PC-3 (cell line): ENCODE measurements at regions not wholly inside any gene's neighbourhood (a gene's known extent, or its start where the extent isn't known, plus 50 kb on each side); places are given as distances from the start of the nearest gene placed in this dataset.
A peak's percentile ranks its signal among the peaks of the same experiment; 100 is the strongest.
"Not testable (repeated sequence)": the region's sequence is repeated elsewhere in the genome, so short reads cannot be mapped to it uniquely, and the experiment has no call there.

Experiments used
- ATAC-seq: fragments of 200-7000 bp; cut with Tn5 transposase; 2 replicates; pipeline ENCODE4 v1.9.1; 2020; ENCODE audit warnings: mild to moderate bottlenecking, moderate library complexity
- BruUV-seq: library from RNA; stranded (reverse); fragments of 400-500 nt; replicated peaks from 2 replicates; lab custom pipeline; 2021; lab: Mats Ljungman, UMichigan
- CTCF ChIA-PET: fragments of 300-600 bp; sonication (Branson Sonifier 250); formaldehyde crosslinking; loops from one replicate; lab custom pipeline; 2022; ENCODE audit warnings: antibody characterized with exemption; lab: Charles Lee
- POLR2A ChIA-PET: fragments of 300-600 bp; sonication (Branson Sonifier 250); formaldehyde crosslinking; loops from one replicate; lab custom pipeline; 2022; ENCODE audit warnings: antibody characterized with exemption; ENCODE audit not compliant: unreplicated experiment; lab: Charles Lee
- DNase-seq: peaks from one replicate; pipeline ENCODE4 v3.0.0-alpha.2; 2015
- H2AFZ ChIP-seq: fragments of 300-600 bp; sonication (generic); 2 replicates; pipeline ENCODE4 v1.6.0; 2016; ENCODE audit warnings: antibody characterized with exemption, low read length
- H3F3A ChIP-seq: fragments of 300-600 bp; sonication (generic); one replicate; pipeline ENCODE4 v1.6.0; 2017; ENCODE audit warnings: antibody characterized with exemption, low read length, control low read depth, mild to moderate bottlenecking; ENCODE audit not compliant: unreplicated experiment
- H3K27ac ChIP-seq: fragments of 300-600 bp; sonication (generic); 2 replicates; pipeline ENCODE4 v1.5.1; 2016; ENCODE audit warnings: mild to moderate bottlenecking, low read length
- H3K27me3 ChIP-seq: fragments of 300-600 bp; sonication (generic); 2 replicates; pipeline ENCODE4 v1.6.1; 2016; ENCODE audit warnings: low read length, mixed read lengths
- H3K36me3 ChIP-seq: fragments of 300-600 bp; sonication (generic); 2 replicates; pipeline ENCODE4 v1.6.1; 2016; ENCODE audit warnings: low read depth, mixed run types, low read length, mixed read lengths
- H3K4me1 ChIP-seq: fragments of 300-600 bp; sonication (generic); 2 replicates; pipeline ENCODE4 v1.5.1; 2016; ENCODE audit warnings: low read length; ENCODE audit not compliant: insufficient read depth
- H3K4me2 ChIP-seq: fragments of 300-600 bp; sonication (generic); 2 replicates; pipeline ENCODE4 v1.6.0; 2016; ENCODE audit warnings: low read length
- H3K4me3 ChIP-seq: fragments of 300-600 bp; sonication (generic); 2 replicates; pipeline ENCODE4 v1.5.1; 2016; ENCODE audit warnings: mild to moderate bottlenecking, low read length, mixed read lengths
- H3K79me2 ChIP-seq: fragments of 300-600 bp; sonication (generic); 2 replicates; pipeline ENCODE4 v1.6.1; 2017; ENCODE audit warnings: low read length, mixed read lengths
- H3K9ac ChIP-seq: fragments of 300-600 bp; sonication (generic); 2 replicates; pipeline ENCODE4 v1.6.0; 2016; ENCODE audit warnings: mild to moderate bottlenecking, low read length
- H3K9me2 ChIP-seq: fragments of 300-600 bp; sonication (generic); replicated peaks from 2 replicates; pipeline ENCODE4 v1.6.1; 2016; ENCODE audit warnings: mixed run types, low read length, mixed read lengths
- H3K9me3 ChIP-seq: fragments of 300-600 bp; sonication (generic); 2 replicates; pipeline ENCODE4 v1.6.1; 2016; ENCODE audit warnings: low read length, mixed read lengths
- H4K20me1 ChIP-seq: fragments of 300-600 bp; sonication (generic); 2 replicates; pipeline ENCODE4 v1.6.1; 2016; ENCODE audit warnings: low read length, mixed read lengths
- intact Hi-C: fragments of 100-400 bp; cut with micrococcal nuclease; formaldehyde crosslinking; loops from 2 replicates; pipeline ENCODE4 v1.9.0; 2023
- TF ChIP-seq, protein P1 (sequence below): fragments of 300-600 bp; sonication (generic); conservative IDR thresholded peaks from 2 replicates; pipeline ENCODE4 v1.5.1; 2017; ENCODE audit warnings: antibody characterized with exemption, low read depth, mild to moderate bottlenecking, low read length

DNA sequence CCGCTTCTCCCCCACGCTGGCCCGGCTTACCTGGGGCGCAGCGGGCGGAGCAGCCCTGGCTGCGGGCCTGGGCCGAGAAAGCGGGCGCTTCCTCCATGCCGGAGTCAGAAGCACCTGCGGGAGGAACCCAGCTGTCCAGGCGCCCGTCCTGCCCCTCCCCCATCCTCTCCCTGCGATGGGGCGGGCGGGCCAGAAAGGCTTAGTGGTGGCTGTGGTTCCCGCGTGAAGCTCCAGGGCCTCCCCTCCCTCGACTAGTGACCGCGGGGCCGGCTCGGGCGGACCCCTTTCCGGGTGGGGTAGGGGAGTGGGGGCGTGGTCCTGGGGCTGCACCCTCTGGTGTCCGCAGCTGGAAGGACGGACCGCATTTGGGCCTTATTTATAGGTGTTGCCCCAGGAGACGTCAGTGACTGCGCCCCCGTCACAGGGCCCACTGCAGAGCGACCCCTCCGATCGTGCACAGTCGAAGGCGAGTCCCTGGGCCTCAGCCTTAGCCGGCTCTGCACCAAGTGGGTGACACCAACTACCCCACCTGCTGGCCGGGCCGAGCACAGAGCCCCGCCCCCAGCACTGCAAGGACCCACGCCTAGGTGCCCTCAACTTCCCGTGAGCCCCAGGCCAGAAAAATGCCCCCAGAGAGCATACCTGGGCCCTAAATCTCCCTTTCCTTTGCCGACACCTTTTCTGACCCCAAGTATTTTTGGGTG, 302.7 kb downstream of the CCDC74A start:
- H3K36me3 ChIP-seq, BruUV-seq, ATAC-seq, DNase-seq, H3K9ac ChIP-seq, intact Hi-C loops, H3K4me3 ChIP-seq, H3K27me3 ChIP-seq, H3F3A ChIP-seq, H3K9me2 ChIP-seq, POLR2A ChIA-PET, H2AFZ ChIP-seq, H3K4me2 ChIP-seq, CTCF ChIA-PET, H3K27ac ChIP-seq, H4K20me1 ChIP-seq, H3K9me3 ChIP-seq, H3K4me1 ChIP-seq, H3K79me2 ChIP-seq: not testable (repeated sequence)

DNA sequence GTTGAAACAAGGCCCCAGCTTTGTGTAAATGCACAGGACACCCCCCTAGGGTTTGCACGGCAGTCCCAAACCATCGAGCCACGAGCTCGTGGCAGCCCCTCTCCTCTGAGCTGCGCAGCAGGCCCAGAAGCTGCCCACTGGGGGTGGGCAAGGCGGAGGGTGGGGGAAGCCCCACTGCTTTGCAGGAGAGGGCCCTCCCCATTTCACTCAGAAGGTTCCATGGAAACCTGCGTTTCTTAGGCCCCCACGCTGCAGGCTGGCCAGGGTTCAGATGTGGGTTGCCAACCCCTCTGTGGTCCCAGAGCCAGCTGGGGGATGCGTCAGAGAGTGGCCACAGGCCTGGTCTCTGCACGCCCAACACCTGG, 303.2 kb downstream of the CCDC74A start:
- H3K27me3 ChIP-seq, DNase-seq, H2AFZ ChIP-seq, ATAC-seq, H3K9me2 ChIP-seq, H3K27ac ChIP-seq, H3K9ac ChIP-seq, H3K36me3 ChIP-seq, intact Hi-C loops, H3F3A ChIP-seq, H3K4me2 ChIP-seq, H3K4me1 ChIP-seq, POLR2A ChIA-PET, H4K20me1 ChIP-seq, BruUV-seq, CTCF ChIA-PET, H3K9me3 ChIP-seq, H3K79me2 ChIP-seq, H3K4me3 ChIP-seq: not testable (repeated sequence)

DNA sequence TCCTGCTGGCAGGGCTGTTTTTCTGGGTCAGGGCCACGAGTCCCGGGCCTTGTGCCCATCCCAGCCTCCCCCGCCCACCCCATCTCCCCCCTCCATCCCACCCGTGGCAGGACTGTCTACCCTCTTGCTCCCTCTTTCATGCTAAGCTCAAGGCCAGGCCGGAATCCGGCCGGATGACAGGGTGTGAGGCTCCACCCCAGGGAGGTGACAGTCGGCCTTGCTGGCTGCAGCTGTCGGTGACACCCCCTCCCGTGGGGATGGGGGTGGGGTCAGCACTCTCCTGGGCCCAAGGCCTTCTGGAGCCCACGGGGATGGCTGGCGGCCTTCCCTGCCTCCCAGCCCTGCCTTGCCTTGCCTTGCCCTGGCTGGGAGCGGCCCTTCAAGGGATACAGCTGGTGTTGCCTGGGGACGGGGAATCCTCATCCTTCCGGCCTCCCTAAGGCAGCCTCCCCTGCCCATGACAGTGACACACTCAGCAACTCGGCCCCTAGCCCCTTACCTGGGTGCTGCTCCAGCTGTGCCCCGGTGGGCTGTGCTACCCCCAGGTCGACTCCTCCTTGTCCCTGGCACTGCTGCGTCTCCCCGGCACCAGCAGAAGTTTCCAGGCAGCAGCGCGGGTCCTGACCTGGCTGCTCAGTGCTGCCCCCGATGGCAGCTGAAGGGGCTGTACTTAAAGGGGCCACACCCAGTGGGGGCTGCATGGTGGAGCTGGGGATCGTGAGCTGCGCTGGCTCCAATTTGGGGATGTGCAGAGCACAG, 303.9 kb downstream of the CCDC74A start:
- POLR2A ChIA-PET, H3K4me3 ChIP-seq, H3K79me2 ChIP-seq, H2AFZ ChIP-seq, DNase-seq, CTCF ChIA-PET, H3K9me2 ChIP-seq, H3K27ac ChIP-seq, H3K27me3 ChIP-seq, intact Hi-C loops, H4K20me1 ChIP-seq, H3K4me1 ChIP-seq, H3K4me2 ChIP-seq, H3K9ac ChIP-seq, BruUV-seq, H3K36me3 ChIP-seq, H3K9me3 ChIP-seq, H3F3A ChIP-seq: not testable (repeated sequence)
- ATAC-seq, result peak; percentile 42; the same call in 1 of the 2 replicates
- TF ChIP-seq, protein P1, sequence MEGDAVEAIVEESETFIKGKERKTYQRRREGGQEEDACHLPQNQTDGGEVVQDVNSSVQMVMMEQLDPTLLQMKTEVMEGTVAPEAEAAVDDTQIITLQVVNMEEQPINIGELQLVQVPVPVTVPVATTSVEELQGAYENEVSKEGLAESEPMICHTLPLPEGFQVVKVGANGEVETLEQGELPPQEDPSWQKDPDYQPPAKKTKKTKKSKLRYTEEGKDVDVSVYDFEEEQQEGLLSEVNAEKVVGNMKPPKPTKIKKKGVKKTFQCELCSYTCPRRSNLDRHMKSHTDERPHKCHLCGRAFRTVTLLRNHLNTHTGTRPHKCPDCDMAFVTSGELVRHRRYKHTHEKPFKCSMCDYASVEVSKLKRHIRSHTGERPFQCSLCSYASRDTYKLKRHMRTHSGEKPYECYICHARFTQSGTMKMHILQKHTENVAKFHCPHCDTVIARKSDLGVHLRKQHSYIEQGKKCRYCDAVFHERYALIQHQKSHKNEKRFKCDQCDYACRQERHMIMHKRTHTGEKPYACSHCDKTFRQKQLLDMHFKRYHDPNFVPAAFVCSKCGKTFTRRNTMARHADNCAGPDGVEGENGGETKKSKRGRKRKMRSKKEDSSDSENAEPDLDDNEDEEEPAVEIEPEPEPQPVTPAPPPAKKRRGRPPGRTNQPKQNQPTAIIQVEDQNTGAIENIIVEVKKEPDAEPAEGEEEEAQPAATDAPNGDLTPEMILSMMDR, result 0 out of 2 replicates have a peak, but pooled peaks have one; percentile 18

DNA sequence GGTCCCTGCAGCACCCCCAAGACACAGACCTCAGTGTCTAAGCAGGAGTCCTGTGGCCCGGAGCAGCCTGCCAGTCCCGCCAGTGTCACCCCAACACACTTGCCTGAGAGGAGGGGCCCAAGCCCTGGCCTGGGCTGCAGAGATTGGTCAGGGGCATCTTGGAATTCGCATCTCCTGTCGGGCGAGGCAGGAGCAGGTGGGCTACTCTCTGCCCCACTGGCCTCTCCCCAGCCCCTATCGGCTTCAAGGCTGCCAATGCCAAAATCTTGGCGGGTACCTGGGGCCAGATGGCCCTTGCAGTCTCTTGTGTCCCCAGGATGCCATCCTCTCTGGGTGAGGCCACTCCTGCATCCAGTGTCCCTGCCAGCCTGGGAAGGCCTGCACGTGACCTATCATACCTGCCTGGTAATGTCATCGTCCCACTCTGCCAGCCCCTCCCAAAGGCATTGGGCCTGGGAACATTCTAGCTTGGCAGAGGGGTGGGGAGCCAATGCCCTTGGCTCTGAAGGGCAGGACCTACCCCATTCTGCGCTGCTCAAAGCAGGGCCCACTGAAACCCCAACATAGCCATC, 304.6 kb downstream of the CCDC74A start:
- H3K79me2 ChIP-seq, H3K9ac ChIP-seq, H3K4me2 ChIP-seq, H3K36me3 ChIP-seq, H2AFZ ChIP-seq, BruUV-seq, intact Hi-C loops, ATAC-seq, H3K27ac ChIP-seq, DNase-seq, H3K27me3 ChIP-seq, POLR2A ChIA-PET, H3K9me2 ChIP-seq, H3K4me3 ChIP-seq, CTCF ChIA-PET, H3F3A ChIP-seq, H3K9me3 ChIP-seq, H4K20me1 ChIP-seq, H3K4me1 ChIP-seq: not testable (repeated sequence)

DNA sequence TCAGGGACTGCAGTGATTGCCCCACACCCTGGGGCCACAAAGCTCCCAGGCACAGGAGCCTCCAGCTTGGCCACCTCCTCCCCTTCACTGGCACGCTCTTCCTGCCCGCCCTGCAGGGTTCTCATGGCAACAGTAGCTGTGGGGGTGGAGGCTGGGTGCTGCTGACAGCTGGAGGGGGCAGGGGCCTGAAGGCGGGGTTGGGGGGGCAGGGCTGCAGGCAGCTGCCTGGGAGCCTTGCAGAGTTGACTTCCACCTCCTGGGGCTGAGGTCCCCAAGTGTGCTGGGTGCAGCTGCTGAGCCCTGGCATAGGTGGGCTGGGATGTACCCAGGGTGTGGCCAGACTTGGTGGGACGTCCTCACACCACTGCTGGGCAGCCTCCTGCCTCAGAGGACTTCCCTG, 305.2 kb downstream of the CCDC74A start:
- ATAC-seq, H3K9ac ChIP-seq, intact Hi-C loops, H3K4me1 ChIP-seq, BruUV-seq, H3K4me3 ChIP-seq, H3K36me3 ChIP-seq, H2AFZ ChIP-seq, H3K27me3 ChIP-seq, H3K9me3 ChIP-seq, DNase-seq, H3K79me2 ChIP-seq, H3K9me2 ChIP-seq, POLR2A ChIA-PET, H4K20me1 ChIP-seq, H3K27ac ChIP-seq, CTCF ChIA-PET, H3K4me2 ChIP-seq, H3F3A ChIP-seq: not testable (repeated sequence)
